ENCODE measurements at regions not wholly inside any gene's neighbourhood (a gene's known extent, or its start where the extent isn't known, plus 50 kb on each side); places are given as distances from the start of the nearest gene placed in this dataset.
A peak's percentile ranks its signal among the peaks of the same experiment; 100 is the strongest.
"Not testable (repeated sequence)": the region's sequence is repeated elsewhere in the genome, so short reads cannot be mapped to it uniquely, and the experiment has no call there.

- no peaks in the 10 kb centered on the region for H3K36me3 Mint-ChIP-seq
- ATAC-seq = no peak
- no peak for DNase-seq (ENCODE audit: low spot score in 2 of 2)
- H3K9me3 Mint-ChIP-seq = peaks cover 0 to 4% of the 10 kb centered on the region in 2 donors
- no peak overlapping the region for H3K27ac Mint-ChIP-seq
Observed at GRCh38 chr4:100926039-100926717, 408.4 kb upstream of the EMCN start.

GRCh38 chr4:100913685-100914084 is 395.9 kb upstream of the EMCN start:
- Mint-ChIP-seq H3K9me3 (peaks cover under 1 to 9% of the 10 kb centered on the region in 2 donors), H3K36me3 (peaks cover 7 to 15% of the 10 kb centered on the region in 2 donors), H3K27ac (no peak overlapping the region)
- DNase-seq (ENCODE audit: low spot score in 2 of 2) = no peak
- ATAC-seq = no peak

- no peak overlapping the region for H3K27ac Mint-ChIP-seq
- H3K36me3 Mint-ChIP-seq = no peaks in the 10 kb centered on the region
Observed at GRCh38 chr4:100908540-100908939, 390.7 kb upstream of the EMCN start.

GRCh38 chr4:100907465-100908454 is 389.9 kb upstream of the EMCN start:
- DNase-seq (ENCODE audit: low spot score in 2 of 2) (no peak), ATAC-seq (no peak)
- Mint-ChIP-seq H3K36me3 (peaks cover 0 to 6% of the 10 kb centered on the region in 2 donors), H3K9me3 (peaks cover 0 to 7% of the 10 kb centered on the region in 2 donors), H3K27ac (no peak overlapping the region)

More at GRCh38 chr4:100908540-100908939, 390.7 kb upstream of the EMCN start:
- no peak for DNase-seq (ENCODE audit: low spot score in 2 of 2)
- ATAC-seq = no peak
- H3K9me3 Mint-ChIP-seq = no peaks in the 10 kb centered on the region

- DNase-seq (ENCODE audit: low spot score in 2 of 2) (no peak), ATAC-seq (no peak)
- H3K9me3 Mint-ChIP-seq = peaks cover 0 to 7% of the 10 kb centered on the region in 2 donors
- H3K36me3 Mint-ChIP-seq = peaks cover 0 to 6% of the 10 kb centered on the region in 2 donors
- no peak overlapping the region for H3K27ac Mint-ChIP-seq
Observed at GRCh38 chr4:100906973-100907372, 389.2 kb upstream of the EMCN start.

- Mint-ChIP-seq H3K9me3 (peaks cover 0 to 10% of the 10 kb centered on the region in 2 donors), H3K36me3 (peaks cover 0 to 12% of the 10 kb centered on the region in 2 donors)
- H3K27ac Mint-ChIP-seq; DNase-seq (ENCODE audit: low spot score in 2 of 2); ATAC-seq: not testable (repeated sequence)
Observed at GRCh38 chr4:100900945-100901344, 383.1 kb upstream of the EMCN start.

GRCh38 chr4:100900134-100900533 is 382.3 kb upstream of the EMCN start:
- ATAC-seq (no peak), DNase-seq (ENCODE audit: low spot score in 2 of 2) (no peak)
- Mint-ChIP-seq H3K27ac (no peak overlapping the region), H3K9me3 (peaks cover 0 to 10% of the 10 kb centered on the region in 2 donors), H3K36me3 (peaks cover 0 to 12% of the 10 kb centered on the region in 2 donors)

GRCh38 chr4:100898844-100899243 is 381.0 kb upstream of the EMCN start:
- peaks cover 0 to 12% of the 10 kb centered on the region in 2 donors for H3K36me3 Mint-ChIP-seq
- no peak overlapping the region for H3K27ac Mint-ChIP-seq
- no peak for DNase-seq (ENCODE audit: low spot score in 2 of 2)
- ATAC-seq = no peak
- H3K9me3 Mint-ChIP-seq = peaks cover 0 to 10% of the 10 kb centered on the region in 2 donors

GRCh38 chr4:100895556-100896197 is 377.9 kb upstream of the EMCN start:
- Mint-ChIP-seq H3K36me3 (no peaks in the 10 kb centered on the region), H3K9me3 (peaks cover 3 to 5% of the 10 kb centered on the region in 2 donors), H3K27ac (peak overlapping the region; percentile 73 to 76)
- peak; percentile 58 to 72 for ATAC-seq
- no peak for DNase-seq (ENCODE audit: low spot score in 2 of 2)

- Mint-ChIP-seq H3K27ac (no peak overlapping the region), H3K9me3 (peaks cover 3 to 5% of the 10 kb centered on the region in 2 donors), H3K36me3 (peaks cover 0 to 5% of the 10 kb centered on the region in 2 donors)
- no peak for ATAC-seq
- no peak for DNase-seq (ENCODE audit: low spot score in 2 of 2)
Observed at GRCh38 chr4:100894339-100894870, 376.6 kb upstream of the EMCN start.

GRCh38 chr4:100891808-100892207 is 374.0 kb upstream of the EMCN start:
- H3K27ac Mint-ChIP-seq = no peak overlapping the region
- peaks cover 12% of the 10 kb centered on the region in 2 donors for H3K9me3 Mint-ChIP-seq
- DNase-seq (ENCODE audit: low spot score in 2 of 2) (no peak), ATAC-seq (no peak)
- peaks cover 5 to 7% of the 10 kb centered on the region in 2 donors for H3K36me3 Mint-ChIP-seq

- peaks cover 5 to 7% of the 10 kb centered on the region in 2 donors for H3K36me3 Mint-ChIP-seq
- H3K27ac Mint-ChIP-seq = no peak overlapping the region
- H3K9me3 Mint-ChIP-seq = peaks cover 13 to 17% of the 10 kb centered on the region in 2 donors
- no peak for DNase-seq (ENCODE audit: low spot score in 2 of 2)
- ATAC-seq = peak in 1 of 2 donors; percentile 68
Observed at GRCh38 chr4:100889898-100890297, 372.1 kb upstream of the EMCN start.

GRCh38 chr4:100889401-100889800 is 371.6 kb upstream of the EMCN start:
- ATAC-seq = no peak
- DNase-seq (ENCODE audit: low spot score in 2 of 2) = no peak
- Mint-ChIP-seq H3K27ac (no peak overlapping the region), H3K9me3 (peaks cover 13 to 17% of the 10 kb centered on the region in 2 donors), H3K36me3 (peaks cover 5 to 7% of the 10 kb centered on the region in 2 donors)

- Mint-ChIP-seq H3K9me3 (peaks cover 8 to 13% of the 10 kb centered on the region in 2 donors), H3K36me3 (peaks cover 0 to 7% of the 10 kb centered on the region in 2 donors), H3K27ac (no peak overlapping the region)
- DNase-seq (ENCODE audit: low spot score in 2 of 2) = no peak
- no peak for ATAC-seq
Observed at GRCh38 chr4:100882661-100883060, 364.8 kb upstream of the EMCN start.

GRCh38 chr4:100881283-100881682 is 363.5 kb upstream of the EMCN start:
- H3K27ac Mint-ChIP-seq = no peak overlapping the region
- ATAC-seq (no peak), DNase-seq (ENCODE audit: low spot score in 2 of 2) (no peak)
- peaks cover 0 to 3% of the 10 kb centered on the region in 2 donors for H3K9me3 Mint-ChIP-seq
- no peaks in the 10 kb centered on the region for H3K36me3 Mint-ChIP-seq

GRCh38 chr4:100880011-100880410 is 362.2 kb upstream of the EMCN start:
- no peak overlapping the region for H3K27ac Mint-ChIP-seq
- H3K9me3 Mint-ChIP-seq = no peaks in the 10 kb centered on the region
- DNase-seq (ENCODE audit: low spot score in 2 of 2) (no peak), ATAC-seq (no peak)
- H3K36me3 Mint-ChIP-seq = no peaks in the 10 kb centered on the region
